H1 (cell line): ENCODE measurements at regions not wholly inside any gene's neighbourhood (a gene's known extent, or its start where the extent isn't known, plus 50 kb on each side); places are given as distances from the start of the nearest gene placed in this dataset.

Experiments used
- CHD7 ChIP-seq: fragments of 300-600 bp; sonication (generic); IDR thresholded peaks from 2 replicates; pipeline ENCODE4 v1.7.1; 2012; ENCODE audit warnings: low read length, moderate library complexity, mild to moderate bottlenecking, inconsistent platforms; ENCODE audit not compliant: insufficient replicate concordance
- NANOG ChIP-seq: IDR thresholded peaks from 2 replicates; pipeline ENCODE4 v1.6.1; 2011; ENCODE audit warnings: low read length, low read depth, mild to moderate bottlenecking, inconsistent platforms; ENCODE audit not compliant: insufficient read depth, poor library complexity, severe bottlenecking
- SP2 ChIP-seq: IDR thresholded peaks from 2 replicates; pipeline ENCODE4 v1.6.1; 2012; ENCODE audit warnings: mild to moderate bottlenecking, low read length, inconsistent platforms
- TAF7 ChIP-seq: optimal IDR thresholded peaks from 2 replicates; pipeline ENCODE3; 2011; ENCODE audit warnings: low read depth, mild to moderate bottlenecking, inconsistent platforms, low read length, moderate library complexity, borderline replicate concordance

GRCh38 chr3:144107923-144108322 is 136.3 kb downstream of the DIPK2A start (continued):
- TF ChIP-seq CHD7 (no peak), TAF7 (no peak), NANOG (no peak), SP2 (no peak)
